H9 (cell line): ENCODE measurements at regions not wholly inside any gene's neighbourhood (a gene's known extent, or its start where the extent isn't known, plus 50 kb on each side); places are given as distances from the start of the nearest gene placed in this dataset.

Source experiments
- DNase-seq: peaks from one replicate; pipeline ENCODE4 v3.0.0-alpha.2; 2017
- H2AFZ ChIP-seq: one replicate; pipeline ENCODE4 v1.6.1; 2013; ENCODE audit warnings: mild to moderate bottlenecking, low read length, control low read depth, moderate library complexity
- H2AK5ac ChIP-seq: 2 replicates; pipeline ENCODE4 v1.6.1; 2013; ENCODE audit warnings: low read length, control low read depth, mixed read lengths; ENCODE audit not compliant: insufficient read length
- H2BK120ac ChIP-seq: one replicate; pipeline ENCODE4 v1.6.1; 2013; ENCODE audit warnings: low read depth, mild to moderate bottlenecking, low read length, control low read depth, inconsistent platforms; ENCODE audit not compliant: poor library complexity, severe bottlenecking
- H2BK12ac ChIP-seq: 2 replicates; pipeline ENCODE4 v1.6.1; 2013; ENCODE audit warnings: low read length, control low read depth, mixed read lengths, low read depth; ENCODE audit not compliant: insufficient read length
- H2BK15ac ChIP-seq: 2 replicates; pipeline ENCODE4 v1.6.1; 2013; ENCODE audit warnings: low read depth, low read length, control low read depth
- H2BK20ac ChIP-seq: one replicate; pipeline ENCODE4 v1.6.1; 2013; ENCODE audit warnings: low read depth, mild to moderate bottlenecking, low read length, control low read depth, inconsistent platforms; ENCODE audit not compliant: poor library complexity, severe bottlenecking
- H2BK5ac ChIP-seq: 2 replicates; pipeline ENCODE4 v1.6.1; 2013; ENCODE audit warnings: low read length, control low read depth, mixed read lengths; ENCODE audit not compliant: insufficient read length
- H3K14ac ChIP-seq: 2 replicates; pipeline ENCODE4 v1.6.1; 2013; ENCODE audit warnings: low read length, control low read depth; ENCODE audit not compliant: insufficient read depth
- H3K18ac ChIP-seq: 2 replicates; pipeline ENCODE4 v1.6.1; 2013; ENCODE audit warnings: low read depth, mild to moderate bottlenecking, mixed read lengths, low read length, control low read depth; ENCODE audit not compliant: insufficient read length
- H3K23ac ChIP-seq: 2 replicates; pipeline ENCODE4 v1.6.1; 2013; ENCODE audit warnings: low read length, control low read depth, mixed read lengths, low read depth; ENCODE audit not compliant: insufficient read length
- H3K23me2 ChIP-seq: 2 replicates; pipeline ENCODE4 v1.6.1; 2013; ENCODE audit warnings: low read depth, mild to moderate bottlenecking, mixed read lengths, low read length, control low read depth; ENCODE audit not compliant: insufficient read length, poor library complexity, severe bottlenecking
- H3K27ac ChIP-seq: 2 replicates; pipeline ENCODE4 v1.5.1; 2013; ENCODE audit warnings: low read length, control low read depth, mixed read lengths, low read depth; ENCODE audit not compliant: insufficient read length
- H3K27me3 ChIP-seq: 2 replicates; pipeline ENCODE4 v1.6.1; 2013; ENCODE audit warnings: low read length, control low read depth, inconsistent platforms; ENCODE audit not compliant: insufficient read depth
- H3K4ac ChIP-seq: 2 replicates; pipeline ENCODE4 v1.6.1; 2013; ENCODE audit warnings: low read depth, mild to moderate bottlenecking, control low read depth, inconsistent platforms, low read length, moderate library complexity
- H3K4me1 ChIP-seq: 2 replicates; pipeline ENCODE4 v1.6.1; 2013; ENCODE audit warnings: low read length, control low read depth, inconsistent platforms; ENCODE audit not compliant: insufficient read depth
- H3K4me2 ChIP-seq: 2 replicates; pipeline ENCODE4 v1.6.1; 2013; ENCODE audit warnings: low read length, control low read depth, mixed read lengths; ENCODE audit not compliant: insufficient read length, insufficient read depth
- H3K56ac ChIP-seq: 2 replicates; pipeline ENCODE4 v1.6.1; 2013; ENCODE audit warnings: low read depth, mild to moderate bottlenecking, mixed read lengths, low read length, control low read depth; ENCODE audit not compliant: insufficient read length
- H3K79me1 ChIP-seq: 2 replicates; pipeline ENCODE4 v1.6.1; 2013; ENCODE audit warnings: low read depth, mild to moderate bottlenecking, moderate library complexity, low read length, control low read depth, inconsistent platforms; ENCODE audit not compliant: insufficient read depth, poor library complexity, severe bottlenecking
- H3K79me2 ChIP-seq: 2 replicates; pipeline ENCODE4 v1.6.1; 2013; ENCODE audit warnings: low read length, control low read depth, inconsistent platforms; ENCODE audit not compliant: insufficient read depth
- H3K9ac ChIP-seq: 2 replicates; pipeline ENCODE4 v1.6.1; 2013; ENCODE audit warnings: low read length, control low read depth, mixed read lengths; ENCODE audit not compliant: insufficient read length; ENCODE audit errors: extremely low read depth
- H3K9me3 ChIP-seq: one replicate; pipeline ENCODE4 v1.6.1; 2013; ENCODE audit warnings: low read depth, low read length, inconsistent platforms; ENCODE audit not compliant: control insufficient read depth
- H3T11ph ChIP-seq: one replicate; pipeline ENCODE4 v1.6.1; 2013; ENCODE audit warnings: mild to moderate bottlenecking, low read length, control low read depth, inconsistent platforms
- H4K20me1 ChIP-seq: one replicate; pipeline ENCODE4 v1.6.1; 2013; ENCODE audit not compliant: control insufficient read depth, insufficient read length, insufficient read depth
- H4K5ac ChIP-seq: 2 replicates; pipeline ENCODE4 v1.6.1; 2013; ENCODE audit warnings: low read depth, mild to moderate bottlenecking, mixed read lengths, low read length, control low read depth; ENCODE audit not compliant: insufficient read length
- H4K8ac ChIP-seq: replicated peaks from 2 replicates; pipeline ENCODE4 v1.6.1; 2013; ENCODE audit warnings: low read length, control low read depth, mixed read lengths, low read depth; ENCODE audit not compliant: insufficient read length
- H4K91ac ChIP-seq: 2 replicates; pipeline ENCODE4 v1.6.1; 2013; ENCODE audit warnings: low read depth, mild to moderate bottlenecking, moderate library complexity, mixed read lengths, low read length, control low read depth; ENCODE audit not compliant: insufficient read length
- H3K27ac Mint-ChIP-seq, 3 experiments: 2 replicates in 2 of 3; 3 replicates in 1 of 3; pipeline ENCODE4 v1.8.0; 2020 to 2021; ENCODE audit warnings: mixed read lengths in 3 of 3, mild to moderate bottlenecking in 1 of 3, moderate library complexity in 1 of 3
- H3K27me3 Mint-ChIP-seq: 2 replicates; pipeline ENCODE4 v1.8.0; 2021; ENCODE audit warnings: low read depth, mild to moderate bottlenecking, moderate library complexity, mixed read lengths
- H3K36me3 Mint-ChIP-seq, 3 experiments: 2 replicates in 2 of 3; 3 replicates in 1 of 3; pipeline ENCODE4 v1.8.0; 2020 to 2021; ENCODE audit warnings: low read depth in 3 of 3, mixed read lengths in 3 of 3; ENCODE audit not compliant: insufficient read depth in 1 of 3
- H3K4me1 Mint-ChIP-seq, 2 experiments: 2 replicates each; pipeline ENCODE4 v1.8.0; 2020; ENCODE audit warnings: mixed read lengths in 2 of 2
- H3K4me3 Mint-ChIP-seq, 2 experiments: 2 replicates in 1 of 2; 3 replicates in 1 of 2; pipeline ENCODE4 v1.8.0; 2020 to 2021; ENCODE audit warnings: mild to moderate bottlenecking in 2 of 2, mixed read lengths in 2 of 2, moderate library complexity in 1 of 2
- H3K9me3 Mint-ChIP-seq, 2 experiments: 2 replicates in 1 of 2; 3 replicates in 1 of 2; pipeline ENCODE4 v1.8.0; 2020; ENCODE audit warnings: mild to moderate bottlenecking in 2 of 2, mixed read lengths in 2 of 2, moderate library complexity in 1 of 2
- WGBS: extraction: QIAGEN DNeasy Blood & Tissue Kit; methylation state at CpG from one replicate; pipeline ENCODE4 v1.1.7; 2013; ENCODE audit warnings: missing lambda C conversion rate, low lambda C conversion rate, mixed read lengths; ENCODE audit not compliant: insufficient read length; ENCODE audit errors: extremely low coverage; 5-methylcytosine and 5-hydroxymethylcytosine counted together
- TF ChIP-seq, protein P1 (sequence below): fragments of 200-600 bp; sonication (generic); conservative IDR thresholded peaks from 3 replicates; pipeline ENCODE4 v1.8.0; 2021; ENCODE audit warnings: antibody characterized with exemption, mild to moderate bottlenecking

DNA sequence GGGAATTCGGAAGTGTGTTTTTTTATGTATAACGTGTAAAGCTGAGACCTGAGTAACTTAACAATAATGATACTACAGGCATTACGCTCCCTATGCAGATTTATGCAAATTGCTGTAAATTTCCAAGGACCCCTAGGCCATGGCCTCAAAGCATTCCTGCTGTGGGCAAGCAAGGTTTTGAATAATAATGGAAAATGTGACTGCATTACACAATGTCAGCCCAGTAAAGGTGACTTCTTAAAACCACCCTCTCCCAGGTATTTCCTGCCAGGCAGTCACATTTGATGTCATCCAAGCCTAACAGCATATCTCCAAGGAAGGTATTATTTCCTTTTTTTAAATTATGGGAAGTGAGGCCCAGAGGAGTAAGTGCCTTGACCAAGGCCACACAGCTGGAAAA is 621.0 kb downstream of the BCL11B start:
- no peak overlapping the region for H3K14ac ChIP-seq
- H3K9ac ChIP-seq: no peak overlapping the region
- TF ChIP-seq, protein P1, sequence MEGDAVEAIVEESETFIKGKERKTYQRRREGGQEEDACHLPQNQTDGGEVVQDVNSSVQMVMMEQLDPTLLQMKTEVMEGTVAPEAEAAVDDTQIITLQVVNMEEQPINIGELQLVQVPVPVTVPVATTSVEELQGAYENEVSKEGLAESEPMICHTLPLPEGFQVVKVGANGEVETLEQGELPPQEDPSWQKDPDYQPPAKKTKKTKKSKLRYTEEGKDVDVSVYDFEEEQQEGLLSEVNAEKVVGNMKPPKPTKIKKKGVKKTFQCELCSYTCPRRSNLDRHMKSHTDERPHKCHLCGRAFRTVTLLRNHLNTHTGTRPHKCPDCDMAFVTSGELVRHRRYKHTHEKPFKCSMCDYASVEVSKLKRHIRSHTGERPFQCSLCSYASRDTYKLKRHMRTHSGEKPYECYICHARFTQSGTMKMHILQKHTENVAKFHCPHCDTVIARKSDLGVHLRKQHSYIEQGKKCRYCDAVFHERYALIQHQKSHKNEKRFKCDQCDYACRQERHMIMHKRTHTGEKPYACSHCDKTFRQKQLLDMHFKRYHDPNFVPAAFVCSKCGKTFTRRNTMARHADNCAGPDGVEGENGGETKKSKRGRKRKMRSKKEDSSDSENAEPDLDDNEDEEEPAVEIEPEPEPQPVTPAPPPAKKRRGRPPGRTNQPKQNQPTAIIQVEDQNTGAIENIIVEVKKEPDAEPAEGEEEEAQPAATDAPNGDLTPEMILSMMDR: no peak
- no peaks in the 10 kb centered on the region for H3K9me3 ChIP-seq
- Mint-ChIP-seq H3K9me3 (peaks cover 10 to 11% of the 10 kb centered on the region in 2 experiments), H3K27ac (peak overlapping the region in 2 of 3 experiments; percentile 51 to 86; a peak in 4 of 7 replicates), H3K4me3 (no peak overlapping the region), H3K36me3 (peaks cover 6 to 8% (median 6%) of the 10 kb centered on the region in 3 experiments; a peak in 6 of 7 replicates), H3K4me1 (peaks cover 15 to 18% of the 10 kb centered on the region in 2 experiments), H3K27me3 (no peaks in the 10 kb centered on the region)
- no peak overlapping the region for H2AFZ ChIP-seq
- H3K23ac ChIP-seq: no peak overlapping the region
- no peaks in the 10 kb centered on the region for H3K79me1 ChIP-seq
- H4K8ac ChIP-seq: no peak overlapping the region
- H2AK5ac ChIP-seq: no peak overlapping the region
- H3K23me2 ChIP-seq: no peaks in the 10 kb centered on the region
- H3K4ac ChIP-seq: no peak overlapping the region
- no peak overlapping the region for H3K18ac ChIP-seq
- no peak overlapping the region for H4K91ac ChIP-seq
- peak; percentile 55 for DNase-seq
- no peak overlapping the region for H2BK20ac ChIP-seq
- H3K4me1 ChIP-seq: peaks cover 3% of the 10 kb centered on the region
- no peak overlapping the region for H3K27ac ChIP-seq
- H2BK15ac ChIP-seq: no peak overlapping the region
- H4K20me1 ChIP-seq: no peaks in the 10 kb centered on the region
- no peak overlapping the region for H3K56ac ChIP-seq
- no peak overlapping the region for H2BK5ac ChIP-seq
- H3K79me2 ChIP-seq: no peaks in the 10 kb centered on the region
- H3K4me2 ChIP-seq: no peak overlapping the region
- no peak overlapping the region for H2BK12ac ChIP-seq
- H3K27me3 ChIP-seq: no peaks in the 10 kb centered on the region
- no peak overlapping the region for H4K5ac ChIP-seq
- H2BK120ac ChIP-seq: no peak overlapping the region
- no peak overlapping the region for H3T11ph ChIP-seq
- no CpG with 5 or more reads among the region's 3 CpGs for WGBS
